Ishikawa (cell line): ENCODE measurements at regions not wholly inside any gene's neighbourhood (a gene's known extent, or its start where the extent isn't known, plus 50 kb on each side); places are given as distances from the start of the nearest gene placed in this dataset.

Experiments
- CEBPB ChIP-seq: IDR thresholded peaks from 2 replicates; pipeline ENCODE4 v1.6.1; 2012
- CREB1 ChIP-seq: IDR thresholded peaks from 2 replicates; pipeline ENCODE4 v1.6.1; 2012; ENCODE audit warnings: low read depth
- EGR1 ChIP-seq: IDR thresholded peaks from 2 replicates; pipeline ENCODE4 v1.6.1; 2012
- EP300 ChIP-seq: IDR thresholded peaks from 2 replicates; pipeline ENCODE4 v1.6.1; 2012; ENCODE audit warnings: borderline replicate concordance
- FOXM1 ChIP-seq: IDR thresholded peaks from 2 replicates; pipeline ENCODE4 v1.6.1; 2012; ENCODE audit warnings: low read depth, borderline replicate concordance
- NFIC ChIP-seq: IDR thresholded peaks from 2 replicates; pipeline ENCODE4 v1.6.1; 2012
- RAD21 ChIP-seq: IDR thresholded peaks from 2 replicates; pipeline ENCODE4 v1.6.1; 2012; ENCODE audit warnings: low read depth
- TAF1 ChIP-seq: IDR thresholded peaks from 2 replicates; pipeline ENCODE4 v1.6.1; 2012; ENCODE audit warnings: low read depth, mild to moderate bottlenecking
- TCF12 ChIP-seq: IDR thresholded peaks from 2 replicates; pipeline ENCODE4 v1.6.1; 2012; ENCODE audit warnings: low read depth
- TEAD4 ChIP-seq: IDR thresholded peaks from 2 replicates; pipeline ENCODE4 v1.6.1; 2012
- YY1 ChIP-seq: IDR thresholded peaks from 2 replicates; pipeline ENCODE4 v1.6.1; 2012; ENCODE audit warnings: low read depth
- ZBTB7A ChIP-seq: IDR thresholded peaks from 2 replicates; pipeline ENCODE4 v1.6.1; 2012; ENCODE audit warnings: low read depth
- TF ChIP-seq, protein P1 (sequence below): IDR thresholded peaks from 2 replicates; pipeline ENCODE4 v1.6.1; 2012
- TF ChIP-seq, protein P2 (sequence below): IDR thresholded peaks from 2 replicates; pipeline ENCODE4 v1.6.1; 2012
- TF ChIP-seq, protein P3 (sequence below): IDR thresholded peaks from 2 replicates; pipeline ENCODE4 v1.6.1; 2012; ENCODE audit warnings: low read depth, mild to moderate bottlenecking

DNA sequence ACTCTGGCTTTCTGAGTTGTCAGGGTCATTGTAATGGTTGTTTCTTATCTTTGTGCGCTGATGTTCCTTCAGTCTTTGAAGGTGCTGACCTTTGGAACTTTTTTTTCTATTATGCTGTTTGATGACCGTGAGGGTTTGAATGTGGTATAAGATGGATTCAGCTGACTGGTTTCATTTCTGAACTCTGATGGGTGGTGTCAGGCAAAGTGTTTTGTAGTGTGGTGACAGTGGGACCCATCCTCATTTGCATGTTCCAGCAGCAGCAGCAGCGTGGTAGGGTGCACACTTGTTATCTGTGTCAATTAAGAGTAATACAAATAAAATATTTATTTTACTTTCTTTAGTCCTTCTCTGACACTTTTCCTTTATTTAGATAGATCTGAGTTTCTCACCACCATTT lies 227.7 kb upstream of the PRR16 start:
- TF ChIP-seq RAD21: no peak
- no peak for TF ChIP-seq NFIC
- TF ChIP-seq CREB1: no peak

DNA sequence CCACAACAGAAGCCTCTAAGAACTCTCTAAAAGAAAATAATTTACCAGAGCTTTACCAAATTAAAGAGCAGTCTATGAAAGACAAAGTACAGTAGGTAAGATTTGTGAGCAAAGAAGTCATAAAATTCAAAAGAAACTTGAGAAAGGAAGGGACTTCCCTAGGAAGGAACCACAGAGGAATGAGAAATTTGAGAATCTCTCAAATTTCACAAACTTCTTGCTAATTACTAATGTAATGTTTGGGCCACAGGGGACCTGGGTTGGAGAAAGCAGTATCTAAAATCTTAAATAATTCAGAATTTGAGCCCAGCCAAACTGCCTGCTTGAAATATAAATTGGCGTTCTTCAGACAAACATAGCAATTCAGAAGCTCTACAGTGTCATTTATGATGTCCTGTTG lies 225.0 kb upstream of the PRR16 start:
- TF ChIP-seq, protein P1, sequence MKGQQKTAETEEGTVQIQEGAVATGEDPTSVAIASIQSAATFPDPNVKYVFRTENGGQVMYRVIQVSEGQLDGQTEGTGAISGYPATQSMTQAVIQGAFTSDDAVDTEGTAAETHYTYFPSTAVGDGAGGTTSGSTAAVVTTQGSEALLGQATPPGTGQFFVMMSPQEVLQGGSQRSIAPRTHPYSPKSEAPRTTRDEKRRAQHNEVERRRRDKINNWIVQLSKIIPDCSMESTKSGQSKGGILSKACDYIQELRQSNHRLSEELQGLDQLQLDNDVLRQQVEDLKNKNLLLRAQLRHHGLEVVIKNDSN: no peak
- TF ChIP-seq EGR1: no peak
- no peak for TF ChIP-seq TEAD4
- TF ChIP-seq EP300: no peak
- TF ChIP-seq FOXM1: no peak
- no peak for TF ChIP-seq ZBTB7A
- no peak for TF ChIP-seq CEBPB
- no peak for TF ChIP-seq CREB1
- no peak for TF ChIP-seq YY1
- TF ChIP-seq TAF1: no peak
- TF ChIP-seq RAD21: no peak
- TF ChIP-seq, protein P2, sequence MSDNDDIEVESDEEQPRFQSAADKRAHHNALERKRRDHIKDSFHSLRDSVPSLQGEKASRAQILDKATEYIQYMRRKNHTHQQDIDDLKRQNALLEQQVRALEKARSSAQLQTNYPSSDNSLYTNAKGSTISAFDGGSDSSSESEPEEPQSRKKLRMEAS: no peak
- TF ChIP-seq TCF12: no peak
- TF ChIP-seq, protein P3, sequence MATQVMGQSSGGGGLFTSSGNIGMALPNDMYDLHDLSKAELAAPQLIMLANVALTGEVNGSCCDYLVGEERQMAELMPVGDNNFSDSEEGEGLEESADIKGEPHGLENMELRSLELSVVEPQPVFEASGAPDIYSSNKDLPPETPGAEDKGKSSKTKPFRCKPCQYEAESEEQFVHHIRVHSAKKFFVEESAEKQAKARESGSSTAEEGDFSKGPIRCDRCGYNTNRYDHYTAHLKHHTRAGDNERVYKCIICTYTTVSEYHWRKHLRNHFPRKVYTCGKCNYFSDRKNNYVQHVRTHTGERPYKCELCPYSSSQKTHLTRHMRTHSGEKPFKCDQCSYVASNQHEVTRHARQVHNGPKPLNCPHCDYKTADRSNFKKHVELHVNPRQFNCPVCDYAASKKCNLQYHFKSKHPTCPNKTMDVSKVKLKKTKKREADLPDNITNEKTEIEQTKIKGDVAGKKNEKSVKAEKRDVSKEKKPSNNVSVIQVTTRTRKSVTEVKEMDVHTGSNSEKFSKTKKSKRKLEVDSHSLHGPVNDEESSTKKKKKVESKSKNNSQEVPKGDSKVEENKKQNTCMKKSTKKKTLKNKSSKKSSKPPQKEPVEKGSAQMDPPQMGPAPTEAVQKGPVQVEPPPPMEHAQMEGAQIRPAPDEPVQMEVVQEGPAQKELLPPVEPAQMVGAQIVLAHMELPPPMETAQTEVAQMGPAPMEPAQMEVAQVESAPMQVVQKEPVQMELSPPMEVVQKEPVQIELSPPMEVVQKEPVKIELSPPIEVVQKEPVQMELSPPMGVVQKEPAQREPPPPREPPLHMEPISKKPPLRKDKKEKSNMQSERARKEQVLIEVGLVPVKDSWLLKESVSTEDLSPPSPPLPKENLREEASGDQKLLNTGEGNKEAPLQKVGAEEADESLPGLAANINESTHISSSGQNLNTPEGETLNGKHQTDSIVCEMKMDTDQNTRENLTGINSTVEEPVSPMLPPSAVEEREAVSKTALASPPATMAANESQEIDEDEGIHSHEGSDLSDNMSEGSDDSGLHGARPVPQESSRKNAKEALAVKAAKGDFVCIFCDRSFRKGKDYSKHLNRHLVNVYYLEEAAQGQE: no peak
- no peak for TF ChIP-seq NFIC

DNA sequence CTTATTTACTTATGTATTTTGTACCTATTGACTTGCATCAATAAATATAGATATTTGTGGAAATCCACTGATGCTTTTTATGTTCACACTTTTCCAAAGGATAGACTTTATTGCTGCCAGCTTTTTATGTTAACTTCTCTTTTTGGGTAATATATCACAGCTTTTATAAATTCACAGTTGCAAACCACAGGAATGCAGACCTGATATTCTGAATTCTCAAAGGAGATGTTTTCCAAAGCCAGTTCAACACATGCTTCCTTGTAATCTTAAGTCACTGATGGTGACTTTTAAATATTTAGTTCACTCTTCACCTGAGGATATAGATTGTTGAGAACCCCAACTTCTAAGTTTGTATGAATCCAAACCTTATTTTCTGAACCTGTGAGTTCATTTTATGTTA lies 223.4 kb upstream of the PRR16 start:
- no peak for TF ChIP-seq TCF12
- no peak for TF ChIP-seq CEBPB
- TF ChIP-seq TAF1: no peak
- TF ChIP-seq NFIC: no peak
- TF ChIP-seq EP300: no peak
- TF ChIP-seq, protein P3: no peak
- TF ChIP-seq EGR1: no peak
- TF ChIP-seq RAD21: no peak
- no peak for TF ChIP-seq TEAD4
- TF ChIP-seq, protein P2: no peak
- no peak for TF ChIP-seq CREB1
- no peak for TF ChIP-seq YY1

DNA sequence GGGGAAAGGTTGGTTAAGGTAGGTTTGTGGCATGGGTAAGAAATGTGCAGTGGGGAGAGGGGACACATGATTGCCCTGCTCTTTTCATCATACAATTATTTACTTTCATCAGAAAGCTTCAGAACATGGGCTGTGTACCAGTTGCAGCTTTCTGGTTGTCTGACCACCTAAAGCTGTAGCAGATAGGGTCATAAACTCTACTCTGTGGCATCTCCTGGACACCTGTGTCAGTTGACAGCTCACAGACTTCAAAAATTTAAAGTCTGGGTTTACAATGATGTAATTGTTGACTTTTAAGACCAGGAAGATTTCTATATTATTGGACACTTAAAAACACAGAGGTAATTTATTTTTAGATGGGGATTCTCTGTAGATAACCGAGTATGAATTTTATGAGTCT lies 222.7 kb upstream of the PRR16 start:
- no peak for TF ChIP-seq CREB1
- no peak for TF ChIP-seq NFIC
- TF ChIP-seq ZBTB7A: no peak
- TF ChIP-seq CEBPB: no peak

DNA sequence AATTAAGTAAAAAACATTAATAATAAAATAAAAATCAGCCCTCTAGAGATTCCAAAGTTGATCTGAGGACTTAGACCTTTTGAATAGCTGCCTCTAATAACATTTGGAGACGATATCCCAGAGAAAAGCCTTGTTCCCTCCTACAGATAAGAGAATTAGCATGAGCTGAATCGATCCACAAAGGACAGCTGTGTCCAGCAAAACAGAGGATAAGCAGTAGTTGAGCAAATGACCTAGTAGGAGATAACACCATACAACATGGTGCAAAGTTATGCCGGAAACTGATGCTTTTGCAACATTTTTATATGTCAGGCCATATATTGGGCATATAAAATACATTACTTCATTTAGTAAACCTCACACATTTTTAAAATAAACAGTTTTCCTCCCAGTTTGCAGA lies 212.2 kb upstream of the PRR16 start:
- TF ChIP-seq TCF12: no peak
- TF ChIP-seq RAD21: no peak
- no peak for TF ChIP-seq NFIC
- TF ChIP-seq, protein P2: no peak
- no peak for TF ChIP-seq ZBTB7A
- TF ChIP-seq TEAD4: no peak
- no peak for TF ChIP-seq CREB1
- no peak for TF ChIP-seq EGR1
- TF ChIP-seq, protein P3: no peak
- TF ChIP-seq TAF1: no peak
- no peak for TF ChIP-seq EP300
- TF ChIP-seq, protein P1: no peak
- TF ChIP-seq FOXM1: no peak
- TF ChIP-seq CEBPB: no peak
- no peak for TF ChIP-seq YY1

DNA sequence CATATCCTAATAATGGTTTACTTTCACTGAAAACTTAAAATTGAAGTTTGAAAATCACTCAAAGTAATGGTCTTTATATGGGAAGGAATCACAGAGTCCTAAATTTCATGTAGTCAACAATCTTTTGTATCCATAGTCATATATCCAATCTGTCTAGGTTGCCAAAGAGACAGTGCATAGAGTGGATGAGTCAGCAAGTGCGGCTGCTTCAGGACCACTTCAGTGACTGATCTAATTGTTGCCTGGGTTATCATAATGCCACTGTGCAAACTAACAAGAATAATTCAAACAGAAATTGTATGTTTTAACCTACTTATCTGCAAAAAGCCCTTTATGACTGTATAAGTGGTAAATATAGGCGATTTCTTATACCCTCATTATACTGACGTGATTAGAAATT lies 211.3 kb upstream of the PRR16 start:
- TF ChIP-seq TAF1 (no peak), CREB1 (no peak)
- TF ChIP-seq, protein P2: no peak
- TF ChIP-seq, protein P1: no peak
